ENCODE measurements at regions not wholly inside any gene's neighbourhood (a gene's known extent, or its start where the extent isn't known, plus 50 kb on each side); places are given as distances from the start of the nearest gene placed in this dataset.

DNA sequence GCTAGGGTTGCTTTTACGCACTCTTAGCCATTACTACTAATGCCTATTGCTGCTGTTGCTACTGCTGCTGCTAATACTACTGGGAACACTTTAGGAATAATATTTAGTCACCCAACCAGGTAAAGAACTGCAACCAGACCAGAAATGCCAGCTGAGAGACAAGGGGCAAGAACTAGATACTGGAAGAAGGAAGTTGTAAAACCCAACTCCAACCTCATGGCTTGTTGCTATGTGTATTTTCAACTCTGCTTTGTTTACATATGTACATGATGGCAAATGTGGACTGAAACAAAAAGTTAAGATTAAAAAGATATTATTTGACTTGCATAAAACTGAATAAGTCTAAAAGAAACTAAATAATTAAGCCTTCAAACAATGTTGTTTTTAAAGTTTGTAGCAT is 177.7 kb downstream of the GNAT3 start:
- no peak for DNase-seq
- Mint-ChIP-seq H3K36me3 (ENCODE audit: low read depth) (no peaks in the 10 kb centered on the region), H3K27ac (no peak overlapping the region), H3K4me1 (ENCODE audit: low read depth) (peaks cover 42% of the 10 kb centered on the region), H3K9me3 (no peaks in the 10 kb centered on the region), H3K27me3 (ENCODE audit: insufficient read depth) (no peaks in the 10 kb centered on the region), H3K4me3 (no peak overlapping the region)
- TF ChIP-seq, protein P1, sequence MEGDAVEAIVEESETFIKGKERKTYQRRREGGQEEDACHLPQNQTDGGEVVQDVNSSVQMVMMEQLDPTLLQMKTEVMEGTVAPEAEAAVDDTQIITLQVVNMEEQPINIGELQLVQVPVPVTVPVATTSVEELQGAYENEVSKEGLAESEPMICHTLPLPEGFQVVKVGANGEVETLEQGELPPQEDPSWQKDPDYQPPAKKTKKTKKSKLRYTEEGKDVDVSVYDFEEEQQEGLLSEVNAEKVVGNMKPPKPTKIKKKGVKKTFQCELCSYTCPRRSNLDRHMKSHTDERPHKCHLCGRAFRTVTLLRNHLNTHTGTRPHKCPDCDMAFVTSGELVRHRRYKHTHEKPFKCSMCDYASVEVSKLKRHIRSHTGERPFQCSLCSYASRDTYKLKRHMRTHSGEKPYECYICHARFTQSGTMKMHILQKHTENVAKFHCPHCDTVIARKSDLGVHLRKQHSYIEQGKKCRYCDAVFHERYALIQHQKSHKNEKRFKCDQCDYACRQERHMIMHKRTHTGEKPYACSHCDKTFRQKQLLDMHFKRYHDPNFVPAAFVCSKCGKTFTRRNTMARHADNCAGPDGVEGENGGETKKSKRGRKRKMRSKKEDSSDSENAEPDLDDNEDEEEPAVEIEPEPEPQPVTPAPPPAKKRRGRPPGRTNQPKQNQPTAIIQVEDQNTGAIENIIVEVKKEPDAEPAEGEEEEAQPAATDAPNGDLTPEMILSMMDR (IDR thresholded peaks at IDR 0.05): no peak

DNA sequence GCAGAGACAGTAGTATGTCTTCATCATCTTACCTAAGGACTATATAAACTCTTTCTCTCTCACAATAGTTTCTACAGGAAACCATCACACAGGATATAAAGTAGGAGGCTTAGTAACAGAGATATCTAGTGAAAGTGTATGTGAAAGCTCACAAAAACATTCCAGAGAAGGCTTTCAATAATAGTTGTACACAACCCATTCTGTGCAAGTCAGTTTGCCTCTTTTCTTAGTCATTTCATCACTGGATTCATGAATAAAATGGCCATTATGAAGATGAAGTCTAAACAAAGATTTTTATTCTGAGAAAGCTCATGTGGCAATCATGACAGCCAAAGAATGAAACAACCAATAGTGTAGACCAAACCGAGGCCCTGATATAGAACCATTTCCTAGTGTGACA is 178.8 kb downstream of the GNAT3 start:
- Mint-ChIP-seq H3K4me1 (ENCODE audit: low read depth) (peaks cover 48% of the 10 kb centered on the region), H3K27me3 (ENCODE audit: insufficient read depth) (no peaks in the 10 kb centered on the region), H3K27ac (no peak overlapping the region), H3K36me3 (ENCODE audit: low read depth) (peaks cover 7% of the 10 kb centered on the region), H3K4me3 (no peak overlapping the region), H3K9me3 (peaks cover 7% of the 10 kb centered on the region; the same call in 1 of the 2 replicates)
- DNase-seq: no peak
- TF ChIP-seq, protein P1 (IDR thresholded peaks at IDR 0.05): no peak

DNA sequence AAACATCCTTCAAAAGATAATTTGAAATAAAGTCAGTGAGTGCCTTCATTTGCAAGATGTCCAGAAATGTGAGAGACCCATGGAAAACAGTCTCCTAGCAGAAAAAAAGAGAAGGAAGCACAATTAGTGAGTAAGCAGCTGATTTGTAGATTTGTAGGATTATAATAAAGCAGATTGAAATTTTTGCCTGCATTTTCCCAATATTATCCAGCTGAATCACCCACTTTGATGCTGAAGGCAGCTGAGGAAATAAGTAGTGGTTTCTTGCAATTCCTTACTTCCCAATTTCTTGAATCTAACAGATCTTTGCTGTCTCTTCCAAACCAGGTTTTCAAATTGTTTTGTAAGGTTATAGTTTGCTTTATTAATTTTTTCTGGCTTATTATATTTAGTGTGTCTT is 181.4 kb downstream of the GNAT3 start:
- peak overlapping the region; percentile 61 for H3K27ac Mint-ChIP-seq
- peaks cover 21% of the 10 kb centered on the region for H3K36me3 Mint-ChIP-seq (ENCODE audit: low read depth)
- peak overlapping the region; percentile 56 for H3K4me3 Mint-ChIP-seq
- TF ChIP-seq, protein P1 (IDR thresholded peaks at IDR 0.05): no peak
- no peaks in the 10 kb centered on the region for H3K27me3 Mint-ChIP-seq (ENCODE audit: insufficient read depth)
- peak; percentile 76 for DNase-seq
- peaks cover 16% of the 10 kb centered on the region; the same call in 1 of the 2 replicates for H3K9me3 Mint-ChIP-seq
- H3K4me1 Mint-ChIP-seq (ENCODE audit: low read depth): peaks cover 45% of the 10 kb centered on the region

DNA sequence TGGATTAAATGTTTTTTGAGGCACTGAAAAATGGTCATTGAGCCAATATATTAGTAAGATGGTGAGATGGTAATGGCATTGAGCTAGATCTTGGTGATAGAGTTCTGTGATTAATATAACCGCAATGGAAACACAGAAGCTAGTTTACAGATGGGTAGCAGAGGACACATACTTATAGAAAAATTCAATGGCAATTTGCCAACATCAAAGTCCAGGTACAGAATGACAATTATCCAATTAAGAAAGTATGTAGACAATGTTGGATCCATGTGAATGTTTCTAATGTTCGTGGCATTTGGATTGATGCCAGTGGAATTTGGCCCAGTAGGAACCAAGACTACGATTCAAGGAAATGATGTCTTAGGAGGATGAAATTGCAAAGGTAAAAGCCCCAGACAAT is 187.8 kb downstream of the GNAT3 start:
- Mint-ChIP-seq H3K27ac (peak overlapping the region; percentile 1), H3K27me3 (ENCODE audit: insufficient read depth) (no peaks in the 10 kb centered on the region)

DNA sequence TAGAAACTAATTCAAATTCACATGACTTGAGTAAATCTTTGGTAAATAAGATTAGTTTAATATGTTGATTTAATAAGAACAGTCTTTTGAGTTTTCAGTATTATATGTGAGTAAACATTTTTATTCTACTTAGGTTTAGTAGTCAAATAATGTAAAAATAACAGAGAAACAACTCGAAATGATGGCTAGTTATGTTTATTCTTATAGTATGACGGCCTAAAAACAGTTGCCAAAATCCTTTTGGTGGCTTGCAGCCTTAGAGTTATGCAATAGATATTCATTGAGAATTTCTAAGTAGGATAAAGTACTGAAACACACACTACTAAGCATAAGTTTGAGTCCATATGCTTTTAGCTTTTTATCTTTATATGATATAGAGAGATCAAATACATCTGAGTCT is 184.8 kb downstream of the GNAI1 start:
- Mint-ChIP-seq H3K4me3 (no peak overlapping the region), H3K9me3 (no peaks in the 10 kb centered on the region), H3K27me3 (ENCODE audit: insufficient read depth) (no peaks in the 10 kb centered on the region), H3K27ac (no peak overlapping the region), H3K4me1 (ENCODE audit: low read depth) (peaks cover 16% of the 10 kb centered on the region), H3K36me3 (ENCODE audit: low read depth) (no peaks in the 10 kb centered on the region)
- TF ChIP-seq, protein P1 (IDR thresholded peaks at IDR 0.05): no peak
- no peak for DNase-seq

More for the DNA sequence above, 187.8 kb downstream of the GNAT3 start:
- Mint-ChIP-seq H3K4me1 (ENCODE audit: low read depth) (peaks cover 28% of the 10 kb centered on the region), H3K4me3 (peak overlapping the region; percentile 33), H3K36me3 (ENCODE audit: low read depth) (peaks cover 21% of the 10 kb centered on the region), H3K9me3 (peaks cover 16% of the 10 kb centered on the region; the same call in 1 of the 2 replicates)
- TF ChIP-seq, protein P1 (IDR thresholded peaks at IDR 0.05): no peak
- peak; percentile 92 for DNase-seq

DNA sequence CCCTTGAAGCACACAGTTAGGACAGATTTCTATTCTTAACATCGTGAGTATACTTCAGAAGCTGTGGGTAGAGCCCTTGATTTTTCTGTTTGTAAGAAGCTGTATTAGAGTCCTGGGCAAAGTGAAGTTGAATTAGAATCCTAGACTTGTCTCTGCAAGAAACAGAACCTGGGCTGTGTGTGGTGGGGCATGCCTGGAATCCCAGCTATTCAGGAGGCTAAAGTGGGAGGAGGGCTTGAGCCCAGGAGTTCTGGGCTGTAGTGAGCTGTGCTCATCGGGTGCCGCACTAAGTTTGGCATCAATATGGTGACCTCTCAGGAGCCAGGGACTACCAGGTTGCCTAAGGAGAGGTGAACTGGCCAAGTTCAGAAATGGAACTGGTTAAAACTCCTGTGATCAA is 183.4 kb downstream of the GNAI1 start:
- Mint-ChIP-seq H3K9me3 (no peaks in the 10 kb centered on the region), H3K4me3 (no peak overlapping the region), H3K27me3 (ENCODE audit: insufficient read depth) (no peaks in the 10 kb centered on the region), H3K4me1 (ENCODE audit: low read depth) (peaks cover 12% of the 10 kb centered on the region), H3K36me3 (ENCODE audit: low read depth) (no peaks in the 10 kb centered on the region), H3K27ac (no peak overlapping the region)
- no peak for DNase-seq
- TF ChIP-seq, protein P1 (IDR thresholded peaks at IDR 0.05): no peak
